ENCODE measurements at regions not wholly inside any gene's neighbourhood (a gene's known extent, or its start where the extent isn't known, plus 50 kb on each side); places are given as distances from the start of the nearest gene placed in this dataset.

DNA sequence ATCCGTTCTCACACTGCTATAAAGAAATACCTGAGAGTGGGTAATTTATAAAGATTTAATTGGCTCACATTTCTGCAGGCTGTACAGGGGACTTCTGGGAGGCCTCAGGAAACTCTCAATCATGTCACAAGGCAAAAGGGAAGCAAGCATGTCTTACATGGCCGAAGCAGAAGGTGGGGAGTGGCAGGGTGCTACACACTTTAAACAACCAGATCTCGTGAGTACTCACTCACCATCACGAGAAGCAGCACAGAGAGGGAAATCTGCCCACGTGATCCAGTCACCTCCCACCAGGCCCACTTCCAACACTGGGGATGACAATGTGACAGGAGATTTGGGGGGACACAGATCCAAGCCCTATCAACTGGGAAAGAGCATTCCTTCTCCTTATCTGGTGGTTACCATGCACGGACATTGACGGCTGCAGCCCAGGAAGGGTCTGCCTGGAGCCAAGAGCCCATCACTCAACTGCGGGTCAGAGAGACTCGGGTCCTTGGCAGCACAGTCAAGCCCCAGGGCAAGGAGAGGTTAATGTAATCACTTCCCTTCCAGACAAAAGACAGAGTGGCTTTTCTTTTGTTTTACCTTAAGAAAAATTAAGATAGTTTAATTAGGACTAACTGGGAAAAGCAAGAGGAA, 112.3 kb upstream of the CST7 start:
- Histone ChIP-seq H3K36me3 (replicated peaks in 1 of 2; ENCODE audit: control insufficient read depth in 1 of 2, insufficient read depth in 2 of 2, low read length in 2 of 2) (no peaks in the 10 kb centered on the region), H2AFZ (ENCODE audit: insufficient read depth, low read depth, low read length, poor library complexity, severe bottlenecking) (no peak overlapping the region), H3K79me2 (ENCODE audit: insufficient read depth, low read length) (no peaks in the 10 kb centered on the region), H3K27ac (ENCODE audit: low read depth in 1 of 2, low read length in 2 of 2) (no peak overlapping the region), H3K27me3 (ENCODE audit: control insufficient read depth in 2 of 2, insufficient read depth in 2 of 2, low read length in 2 of 2) (no peaks in the 10 kb centered on the region), H3K4me2 (replicated peaks; ENCODE audit: extremely low read depth, low read length, poor library complexity, severe bottlenecking) (no peak overlapping the region), H3K9ac (ENCODE audit: insufficient read depth, low read length, poor library complexity, severe bottlenecking) (no peak overlapping the region), H4K20me1 (ENCODE audit: insufficient read depth, low read length) (no peaks in the 10 kb centered on the region), H3K9me3 (replicated peaks in 1 of 2; ENCODE audit: control insufficient read depth in 1 of 2, insufficient read depth in 1 of 2, low read length in 2 of 2) (no peaks in the 10 kb centered on the region), H3K4me3 (replicated peaks in 1 of 3; ENCODE audit: low read depth in 2 of 3, low read length in 3 of 3) (no peak overlapping the region), H3K4me1 (ENCODE audit: control insufficient read depth in 1 of 2, insufficient read depth in 2 of 2, low read length in 2 of 2) (no peaks in the 10 kb centered on the region)
- no peak overlapping the region for H3K4me3 Mint-ChIP-seq
- no peaks in the 10 kb centered on the region for H3K4me1 Mint-ChIP-seq
- peaks cover 0 to 4% (median 2%) of the 10 kb centered on the region in 3 donors for H3K27me3 Mint-ChIP-seq (ENCODE audit: low read depth in 3 of 3)
- no peaks in the 10 kb centered on the region for H3K36me3 Mint-ChIP-seq
- no CpG with 5 or more reads among the region's 9 CpGs for WGBS (ENCODE audit: insufficient coverage)
- no peak overlapping the region for H3K27ac Mint-ChIP-seq
- no peak for DNase-seq
- intact Hi-C loops (cut with micrococcal nuclease), result no loop called here
- TF ChIP-seq, protein P1, sequence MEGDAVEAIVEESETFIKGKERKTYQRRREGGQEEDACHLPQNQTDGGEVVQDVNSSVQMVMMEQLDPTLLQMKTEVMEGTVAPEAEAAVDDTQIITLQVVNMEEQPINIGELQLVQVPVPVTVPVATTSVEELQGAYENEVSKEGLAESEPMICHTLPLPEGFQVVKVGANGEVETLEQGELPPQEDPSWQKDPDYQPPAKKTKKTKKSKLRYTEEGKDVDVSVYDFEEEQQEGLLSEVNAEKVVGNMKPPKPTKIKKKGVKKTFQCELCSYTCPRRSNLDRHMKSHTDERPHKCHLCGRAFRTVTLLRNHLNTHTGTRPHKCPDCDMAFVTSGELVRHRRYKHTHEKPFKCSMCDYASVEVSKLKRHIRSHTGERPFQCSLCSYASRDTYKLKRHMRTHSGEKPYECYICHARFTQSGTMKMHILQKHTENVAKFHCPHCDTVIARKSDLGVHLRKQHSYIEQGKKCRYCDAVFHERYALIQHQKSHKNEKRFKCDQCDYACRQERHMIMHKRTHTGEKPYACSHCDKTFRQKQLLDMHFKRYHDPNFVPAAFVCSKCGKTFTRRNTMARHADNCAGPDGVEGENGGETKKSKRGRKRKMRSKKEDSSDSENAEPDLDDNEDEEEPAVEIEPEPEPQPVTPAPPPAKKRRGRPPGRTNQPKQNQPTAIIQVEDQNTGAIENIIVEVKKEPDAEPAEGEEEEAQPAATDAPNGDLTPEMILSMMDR (IDR thresholded peaks at IDR 0.05), result no peak
- H3K9me3 Mint-ChIP-seq, result peaks cover 0 to 1% (median 0%) of the 10 kb centered on the region in 7 donors

DNA sequence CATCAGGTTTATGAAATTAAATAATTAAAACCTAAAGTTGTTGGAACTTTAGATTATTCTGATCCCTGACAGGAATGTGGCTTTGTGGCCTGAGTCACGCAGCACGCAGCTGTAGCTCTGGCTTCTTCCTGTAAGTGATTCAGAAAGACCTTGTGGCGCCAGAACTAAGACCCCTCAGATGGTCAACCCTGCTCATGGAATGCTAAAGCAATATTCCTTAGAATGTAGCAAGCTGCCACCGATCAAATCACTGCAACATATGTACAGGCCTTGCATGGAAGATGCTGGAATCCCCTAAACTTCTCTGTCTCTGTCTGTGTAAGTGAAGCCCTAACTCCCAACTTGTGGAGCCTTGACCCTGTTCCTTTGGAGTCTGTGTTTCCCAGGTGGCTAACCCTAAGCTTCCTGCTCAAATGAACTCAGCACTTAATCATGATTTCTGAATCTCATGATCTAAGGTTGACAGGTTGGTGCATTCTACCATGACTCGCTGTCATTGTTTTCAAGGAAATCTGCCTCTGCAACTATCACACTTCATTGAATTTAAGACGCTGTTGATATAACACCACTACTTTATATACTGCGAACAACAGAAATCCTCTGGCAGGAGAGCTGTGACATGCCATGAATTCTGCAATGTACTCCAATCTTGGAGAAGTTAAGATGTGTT, 111.2 kb upstream of the CST7 start:
- no peaks in the 10 kb centered on the region for H3K79me2 ChIP-seq (ENCODE audit: insufficient read depth, low read length)
- H3K27ac ChIP-seq (ENCODE audit: low read depth in 1 of 2, low read length in 2 of 2), result no peak overlapping the region
- H3K27me3 ChIP-seq (ENCODE audit: control insufficient read depth in 2 of 2, insufficient read depth in 2 of 2, low read length in 2 of 2), result no peaks in the 10 kb centered on the region
- intact Hi-C loops (cut with micrococcal nuclease), result no loop called here
- H3K27ac Mint-ChIP-seq, result peak overlapping the region in 1 of 7 donors; percentile 79
- H3K9me3 ChIP-seq (replicated peaks in 1 of 2; ENCODE audit: control insufficient read depth in 1 of 2, insufficient read depth in 1 of 2, low read length in 2 of 2), result no peaks in the 10 kb centered on the region
- no peak overlapping the region for H2AFZ ChIP-seq (ENCODE audit: insufficient read depth, low read depth, low read length, poor library complexity, severe bottlenecking)
- no peaks in the 10 kb centered on the region for H3K36me3 Mint-ChIP-seq
- H3K36me3 ChIP-seq (replicated peaks in 1 of 2; ENCODE audit: control insufficient read depth in 1 of 2, insufficient read depth in 2 of 2, low read length in 2 of 2), result no peaks in the 10 kb centered on the region
- H3K4me1 Mint-ChIP-seq, result peaks cover 9% of the 10 kb centered on the region
- H4K20me1 ChIP-seq (ENCODE audit: insufficient read depth, low read length), result no peaks in the 10 kb centered on the region
- no peak overlapping the region for H3K4me2 ChIP-seq (replicated peaks; ENCODE audit: extremely low read depth, low read length, poor library complexity, severe bottlenecking)
- H3K4me3 Mint-ChIP-seq, result no peak overlapping the region
- WGBS (ENCODE audit: insufficient coverage), result 62% methylated on average over 3 of the region's 7 CpGs
- no peak overlapping the region for H3K4me3 ChIP-seq (replicated peaks in 1 of 3; ENCODE audit: low read depth in 2 of 3, low read length in 3 of 3)
- H3K9me3 Mint-ChIP-seq, result peaks cover 0 to 1% (median 0%) of the 10 kb centered on the region in 7 donors
- TF ChIP-seq, protein P1 (IDR thresholded peaks at IDR 0.05), result no peak
- peaks cover 0 to 3% of the 10 kb centered on the region in 2 donors for H3K4me1 ChIP-seq (ENCODE audit: control insufficient read depth in 1 of 2, insufficient read depth in 2 of 2, low read length in 2 of 2)
- H3K27me3 Mint-ChIP-seq (ENCODE audit: low read depth in 3 of 3), result peaks cover 0 to 5% (median 4%) of the 10 kb centered on the region in 3 donors
- no peak overlapping the region for H3K9ac ChIP-seq (ENCODE audit: insufficient read depth, low read length, poor library complexity, severe bottlenecking)
- DNase-seq, result no peak

All from CD14-positive monocyte (primary cell).